CD4-positive, CD25-positive, alpha-beta regulatory T cell (primary cell): ENCODE measurements at regions not wholly inside any gene's neighbourhood (a gene's known extent, or its start where the extent isn't known, plus 50 kb on each side); places are given as distances from the start of the nearest gene placed in this dataset.

Experiments
- ATAC-seq, 2 donors: fragments of 150-1000 bp; cut with Tn5 transposase; one replicate each; pipeline ENCODE4 v1.10.0; 2021; ENCODE audit warnings: low read depth in 2 of 2, moderate number of reproducible peaks in 2 of 2, moderate library complexity in 1 of 2
- DNase-seq, 3 donors: peaks; one replicate each; pipeline versions ENCODE4 v3.0.0 to v3.0.0-alpha.2; 2012 to 2022; ENCODE audit warnings: mixed read lengths in 1 of 3
- H3K27ac ChIP-seq: one replicate; pipeline ENCODE4 v1.7.0; 2013; ENCODE audit warnings: mild to moderate bottlenecking, low read length; ENCODE audit not compliant: insufficient read depth, poor library complexity, severe bottlenecking
- H3K27me3 ChIP-seq: one replicate; pipeline ENCODE4 v1.7.0; 2013; ENCODE audit warnings: low read length; ENCODE audit not compliant: control insufficient read depth, insufficient read depth
- H3K36me3 ChIP-seq: one replicate; pipeline ENCODE4 v1.7.0; 2013; ENCODE audit warnings: mild to moderate bottlenecking, low read length, moderate library complexity; ENCODE audit not compliant: control insufficient read depth, insufficient read depth
- H3K4me1 ChIP-seq: 2 replicates; pipeline ENCODE4 v1.7.0; 2013; ENCODE audit warnings: mild to moderate bottlenecking, low read length; ENCODE audit not compliant: insufficient read depth, control insufficient read depth, poor library complexity, severe bottlenecking
- H3K4me3 ChIP-seq: one replicate; pipeline ENCODE4 v1.7.0; 2013; ENCODE audit warnings: low read depth, mild to moderate bottlenecking, low read length, moderate library complexity
- H3K9me3 ChIP-seq, 2 experiments: 1 replicate in 1 of 2; 2 replicates in 1 of 2; pipeline ENCODE4 v1.7.0; 2013; ENCODE audit warnings: low read length in 2 of 2, mild to moderate bottlenecking in 1 of 2, moderate library complexity in 1 of 2; ENCODE audit not compliant: control insufficient read depth in 2 of 2
- H3K27ac Mint-ChIP-seq, 3 donors: one replicate each; pipeline ENCODE4 v1.8.0; 2020 to 2022; ENCODE audit warnings: mild to moderate bottlenecking in 3 of 3, mixed read lengths in 3 of 3, moderate library complexity in 2 of 3
- H3K27me3 Mint-ChIP-seq: one replicate; pipeline ENCODE4 v1.8.0; 2022; ENCODE audit warnings: mild to moderate bottlenecking, mixed read lengths
- H3K36me3 Mint-ChIP-seq: one replicate; pipeline ENCODE4 v1.8.0; 2020; ENCODE audit warnings: mixed read lengths
- H3K4me1 Mint-ChIP-seq, 4 donors: one replicate each; pipeline ENCODE4 v1.8.0; 2020 to 2022; ENCODE audit warnings: mixed read lengths in 4 of 4, mild to moderate bottlenecking in 1 of 4
- H3K4me3 Mint-ChIP-seq, 4 donors: one replicate each; pipeline ENCODE4 v1.8.0; 2020 to 2022; ENCODE audit warnings: mild to moderate bottlenecking in 4 of 4, mixed read lengths in 4 of 4, moderate library complexity in 3 of 4
- H3K9me3 Mint-ChIP-seq, 7 donors: one replicate each; pipeline ENCODE4 v1.8.0; 2020 to 2022; ENCODE audit warnings: mixed read lengths in 7 of 7, mild to moderate bottlenecking in 3 of 7, moderate library complexity in 2 of 7

- H3K36me3 Mint-ChIP-seq, result no peaks in the 10 kb centered on the region
These were observed 156.7 kb downstream of the QPCT start for GRCh38 chr2:37501113-37501512.

GRCh38 chr2:37506407-37507050 is 162.1 kb downstream of the QPCT start:
- Mint-ChIP-seq H3K27ac (no peak overlapping the region), H3K36me3 (no peaks in the 10 kb centered on the region), H3K4me1 (no peaks in the 10 kb centered on the region), H3K4me3 (no peak overlapping the region), H3K9me3 (peaks cover 0 to 4% (median 0%) of the 10 kb centered on the region in 7 donors), H3K27me3 (peaks cover 26% of the 10 kb centered on the region)
- H3K4me1 ChIP-seq, result no peaks in the 10 kb centered on the region
- H3K4me3 ChIP-seq, result no peak overlapping the region
- peaks cover 3% of the 10 kb centered on the region for H3K27me3 ChIP-seq
- no peaks in the 10 kb centered on the region for H3K9me3 ChIP-seq
- ATAC-seq (no peak), DNase-seq (no peak)
- no peak overlapping the region for H3K27ac ChIP-seq
- no peaks in the 10 kb centered on the region for H3K36me3 ChIP-seq

More at GRCh38 chr2:37501113-37501512, 156.7 kb downstream of the QPCT start:
- H3K27me3 ChIP-seq, result peaks cover 17% of the 10 kb centered on the region
- Mint-ChIP-seq H3K4me1 (no peaks in the 10 kb centered on the region), H3K27ac (no peak overlapping the region), H3K9me3 (peaks cover 0 to 8% (median 4%) of the 10 kb centered on the region in 7 donors), H3K27me3 (peaks cover 49% of the 10 kb centered on the region), H3K4me3 (no peak overlapping the region)
- DNase-seq (no peak), ATAC-seq (no peak)
- no peak overlapping the region for H3K27ac ChIP-seq
- H3K9me3 ChIP-seq, result no peaks in the 10 kb centered on the region
- H3K4me3 ChIP-seq, result no peak overlapping the region
- no peaks in the 10 kb centered on the region for H3K4me1 ChIP-seq
- H3K36me3 ChIP-seq, result no peaks in the 10 kb centered on the region

DNA sequence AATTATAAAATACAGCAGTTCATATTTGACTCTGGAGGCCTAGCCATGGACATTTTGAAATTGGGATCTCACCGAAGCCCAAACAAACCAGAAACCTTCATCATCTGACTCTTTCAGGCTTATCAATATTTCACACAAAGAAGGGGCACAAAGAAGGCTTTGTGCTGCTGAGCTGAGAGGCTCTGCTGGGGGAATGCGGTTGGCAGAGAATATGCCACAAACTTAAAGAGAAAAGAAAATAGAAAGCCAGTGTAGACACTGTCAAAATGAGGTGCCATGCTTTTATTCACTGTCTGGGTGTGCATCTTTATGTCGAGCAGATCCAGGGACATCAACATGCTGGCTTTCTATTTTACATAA is 162.6 kb downstream of the QPCT start:
- H3K4me3 ChIP-seq, result no peak overlapping the region
- no peaks in the 10 kb centered on the region for H3K36me3 Mint-ChIP-seq
- H3K27ac Mint-ChIP-seq, result no peak overlapping the region
- no peaks in the 10 kb centered on the region for H3K36me3 ChIP-seq
- H3K4me3 Mint-ChIP-seq, result no peak overlapping the region
- no peak for ATAC-seq
- H3K27ac ChIP-seq, result no peak overlapping the region
- no peaks in the 10 kb centered on the region for H3K4me1 Mint-ChIP-seq
- no peak for DNase-seq
- peaks cover 21% of the 10 kb centered on the region for H3K27me3 Mint-ChIP-seq
- H3K27me3 ChIP-seq, result peaks cover 3% of the 10 kb centered on the region
- no peaks in the 10 kb centered on the region for H3K9me3 ChIP-seq
- H3K9me3 Mint-ChIP-seq, result peaks cover 0 to 4% (median 0%) of the 10 kb centered on the region in 7 donors
- no peaks in the 10 kb centered on the region for H3K4me1 ChIP-seq

DNA sequence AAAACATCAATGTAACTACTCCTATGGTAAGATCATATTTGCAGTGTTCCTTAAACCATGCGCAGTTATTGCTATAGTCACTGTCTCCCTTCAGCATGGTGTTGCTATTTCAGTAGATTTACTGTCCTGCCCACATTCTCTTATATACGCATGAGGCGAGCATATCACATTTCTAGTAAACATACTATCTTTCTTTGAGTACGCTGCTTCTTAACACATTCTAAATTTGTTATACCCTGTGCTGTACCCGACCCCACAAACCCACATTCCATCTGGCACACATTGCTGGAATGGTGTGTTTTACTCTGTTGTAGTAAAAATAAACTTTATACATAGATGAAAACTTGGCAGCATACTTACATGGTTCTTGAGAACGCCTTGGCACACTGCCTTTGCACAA is 163.3 kb downstream of the QPCT start:
- no peak overlapping the region for H3K27ac Mint-ChIP-seq

GRCh38 chr2:37512971-37513370 is 158.5 kb downstream of the CDC42EP3 start:
- peaks cover 5% of the 10 kb centered on the region for H3K27me3 Mint-ChIP-seq
- Histone ChIP-seq H3K36me3 (no peaks in the 10 kb centered on the region), H3K4me1 (no peaks in the 10 kb centered on the region), H3K9me3 (no peaks in the 10 kb centered on the region), H3K27me3 (no peaks in the 10 kb centered on the region), H3K27ac (no peak overlapping the region), H3K4me3 (no peak overlapping the region)
- H3K4me1 Mint-ChIP-seq, result no peaks in the 10 kb centered on the region
- no peaks in the 10 kb centered on the region for H3K36me3 Mint-ChIP-seq
- no peak overlapping the region for H3K27ac Mint-ChIP-seq
- no peak for ATAC-seq
- peaks cover 0 to 4% (median 0%) of the 10 kb centered on the region in 7 donors for H3K9me3 Mint-ChIP-seq
- H3K4me3 Mint-ChIP-seq, result no peak overlapping the region
- DNase-seq, result no peak

More for the DNA sequence above, 163.3 kb downstream of the QPCT start:
- Histone ChIP-seq H3K9me3 (no peaks in the 10 kb centered on the region), H3K4me1 (no peaks in the 10 kb centered on the region), H3K27ac (no peak overlapping the region), H3K27me3 (no peaks in the 10 kb centered on the region), H3K4me3 (no peak overlapping the region), H3K36me3 (no peaks in the 10 kb centered on the region)
- Mint-ChIP-seq H3K36me3 (no peaks in the 10 kb centered on the region), H3K4me1 (no peaks in the 10 kb centered on the region), H3K4me3 (no peak overlapping the region), H3K9me3 (peaks cover 0 to 3% (median 0%) of the 10 kb centered on the region in 7 donors), H3K27me3 (peaks cover 15% of the 10 kb centered on the region)
- no peak for ATAC-seq
- no peak for DNase-seq

DNA sequence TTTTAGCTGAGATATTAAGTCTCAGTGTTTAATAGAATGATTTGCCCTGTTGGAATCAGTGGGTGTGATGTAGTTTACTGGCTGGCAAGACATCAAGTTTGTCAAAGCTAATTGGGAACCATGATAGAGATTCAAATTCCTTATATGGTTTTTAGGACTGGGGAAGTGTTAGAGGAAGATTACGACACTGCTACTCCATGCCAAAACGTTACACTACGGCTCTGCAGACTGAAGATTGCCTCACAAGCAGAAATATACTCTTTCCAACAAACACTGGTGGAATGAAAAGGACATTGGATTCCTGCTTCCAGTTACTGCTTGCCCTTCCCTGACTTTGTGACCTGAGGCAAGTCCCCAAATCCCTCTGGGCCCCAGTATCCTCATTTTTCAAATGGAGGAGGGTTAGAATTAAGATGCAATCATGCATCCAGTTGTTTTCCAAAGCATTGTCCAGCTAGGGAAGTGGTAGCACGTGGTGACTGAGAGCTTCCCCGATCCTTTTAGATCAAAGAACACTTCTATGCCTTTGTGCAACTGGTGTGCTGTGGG is 147.6 kb downstream of the CDC42EP3 start:
- Mint-ChIP-seq H3K4me3 (no peak overlapping the region), H3K4me1 (no peaks in the 10 kb centered on the region), H3K9me3 (peaks cover 0 to 1% (median 0%) of the 10 kb centered on the region in 7 donors), H3K27me3 (peaks cover 24% of the 10 kb centered on the region), H3K27ac (no peak overlapping the region), H3K36me3 (no peaks in the 10 kb centered on the region)
- Histone ChIP-seq H3K27ac (no peak overlapping the region), H3K9me3 (no peaks in the 10 kb centered on the region), H3K4me1 (no peaks in the 10 kb centered on the region), H3K4me3 (no peak overlapping the region), H3K36me3 (no peaks in the 10 kb centered on the region), H3K27me3 (peaks cover 22% of the 10 kb centered on the region)
- no peak for ATAC-seq
- DNase-seq, result no peak

DNA sequence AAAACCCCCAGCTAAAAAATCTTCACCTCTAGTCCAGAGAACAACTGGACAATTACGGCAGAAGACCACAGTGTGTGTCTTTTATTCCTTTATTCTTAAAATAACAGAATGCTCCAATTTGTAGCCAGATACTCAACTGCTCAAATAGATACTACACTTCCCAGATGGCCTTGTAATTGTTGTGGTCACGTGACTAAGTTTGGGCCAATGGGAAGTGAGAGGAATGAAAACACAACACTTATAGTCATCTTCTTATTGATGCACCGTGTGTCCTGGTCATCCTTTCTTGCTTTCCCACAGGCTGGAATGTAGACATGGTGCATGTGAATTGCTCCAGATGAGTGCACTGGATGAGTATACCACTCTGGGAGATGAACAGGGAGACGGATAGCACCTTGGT is 145.1 kb downstream of the CDC42EP3 start:
- H3K36me3 ChIP-seq, result no peaks in the 10 kb centered on the region
- H3K27ac Mint-ChIP-seq, result no peak overlapping the region
- DNase-seq (peak in 1 of 3 donors; percentile 6), ATAC-seq (no peak)
- H3K4me1 Mint-ChIP-seq, result no peaks in the 10 kb centered on the region
- H3K27me3 ChIP-seq, result peaks cover 15% of the 10 kb centered on the region
- no peak overlapping the region for H3K27ac ChIP-seq
- no peaks in the 10 kb centered on the region for H3K9me3 ChIP-seq
- H3K4me3 Mint-ChIP-seq, result no peak overlapping the region
- H3K9me3 Mint-ChIP-seq, result peaks cover 0 to 1% (median 0%) of the 10 kb centered on the region in 7 donors
- no peaks in the 10 kb centered on the region for H3K4me1 ChIP-seq
- no peaks in the 10 kb centered on the region for H3K36me3 Mint-ChIP-seq
- H3K27me3 Mint-ChIP-seq, result peaks cover 24% of the 10 kb centered on the region
- no peak overlapping the region for H3K4me3 ChIP-seq

DNA sequence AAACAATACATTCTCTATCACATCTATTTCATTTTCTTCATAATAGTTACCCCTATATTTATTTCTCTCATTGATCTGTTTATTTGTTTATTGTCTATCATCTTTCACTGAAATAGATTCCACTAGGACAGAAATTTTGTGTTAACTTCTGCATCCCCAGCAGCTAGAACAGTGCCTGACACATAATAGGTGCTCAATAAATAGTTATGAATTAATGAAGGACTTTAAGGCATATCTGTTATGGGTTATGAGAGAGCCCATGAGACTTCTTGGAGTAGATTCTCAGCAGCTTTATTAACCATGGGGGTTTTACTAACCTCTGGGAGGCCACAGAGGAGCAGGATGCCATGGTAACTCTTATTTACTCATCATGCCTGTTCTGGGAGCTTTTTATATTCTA is 144.6 kb downstream of the CDC42EP3 start:
- Histone ChIP-seq H3K27ac (no peak overlapping the region), H3K4me3 (no peak overlapping the region), H3K4me1 (no peaks in the 10 kb centered on the region), H3K27me3 (peaks cover 15% of the 10 kb centered on the region), H3K9me3 (no peaks in the 10 kb centered on the region), H3K36me3 (no peaks in the 10 kb centered on the region)
- Mint-ChIP-seq H3K9me3 (peaks cover 0 to 1% (median 0%) of the 10 kb centered on the region in 7 donors), H3K27ac (no peak overlapping the region), H3K4me1 (peaks cover 0 to 3% (median 0%) of the 10 kb centered on the region in 4 donors), H3K36me3 (no peaks in the 10 kb centered on the region), H3K4me3 (no peak overlapping the region), H3K27me3 (peaks cover 23% of the 10 kb centered on the region)
- ATAC-seq, result no peak
- no peak for DNase-seq
